HG02763 (cell line): ENCODE measurements at regions not wholly inside any gene's neighbourhood (a gene's known extent, or its start where the extent isn't known, plus 50 kb on each side); places are given as distances from the start of the nearest gene placed in this dataset.
"Not testable (repeated sequence)": the region's sequence is repeated elsewhere in the genome, so short reads cannot be mapped to it uniquely, and the experiment has no call there.

ENCODE experiments used
- ATAC-seq: cut with Tn5 transposase; IDR thresholded peaks from one replicate; pipeline ENCODE4 v1.9.1; 2021; ENCODE audit warnings: mild to moderate bottlenecking, moderate library complexity; ENCODE audit not compliant: unreplicated experiment

GRCh38 chr11:29495676-29496075, 521.2 kb downstream of the KCNA4 start:
- no peak for ATAC-seq

DNA sequence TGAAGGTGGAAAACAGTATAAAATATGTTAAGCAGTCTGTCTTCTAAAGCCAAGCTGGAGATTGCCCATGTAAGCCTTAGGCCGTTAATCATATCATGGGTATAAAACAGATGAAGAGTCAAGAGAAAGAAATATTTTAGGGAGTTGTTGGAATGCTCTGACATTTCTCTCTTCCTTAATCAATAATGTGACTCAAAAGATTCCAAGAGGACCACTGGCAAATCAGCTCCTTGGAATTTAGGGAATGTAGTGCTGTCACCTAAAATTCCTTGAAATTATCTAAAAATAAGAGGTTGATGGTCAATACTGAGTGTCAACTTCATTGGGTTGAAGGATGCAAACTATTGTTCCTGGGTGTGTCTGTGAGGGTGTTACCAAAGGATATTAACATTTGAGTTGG, 525.9 kb downstream of the KCNA4 start:
- ATAC-seq = no peak

- no peak for ATAC-seq
Observed at GRCh38 chr11:29486301-29486700, 530.5 kb downstream of the KCNA4 start.

GRCh38 chr11:29485641-29486040, 531.2 kb downstream of the KCNA4 start:
- no peak for ATAC-seq

GRCh38 chr11:29484548-29484947, 532.3 kb downstream of the KCNA4 start:
- no peak for ATAC-seq

GRCh38 chr11:29483831-29484230, 533.0 kb downstream of the KCNA4 start:
- ATAC-seq = no peak

- no peak for ATAC-seq
Observed at GRCh38 chr11:29482510-29482909, 534.3 kb downstream of the KCNA4 start.

DNA sequence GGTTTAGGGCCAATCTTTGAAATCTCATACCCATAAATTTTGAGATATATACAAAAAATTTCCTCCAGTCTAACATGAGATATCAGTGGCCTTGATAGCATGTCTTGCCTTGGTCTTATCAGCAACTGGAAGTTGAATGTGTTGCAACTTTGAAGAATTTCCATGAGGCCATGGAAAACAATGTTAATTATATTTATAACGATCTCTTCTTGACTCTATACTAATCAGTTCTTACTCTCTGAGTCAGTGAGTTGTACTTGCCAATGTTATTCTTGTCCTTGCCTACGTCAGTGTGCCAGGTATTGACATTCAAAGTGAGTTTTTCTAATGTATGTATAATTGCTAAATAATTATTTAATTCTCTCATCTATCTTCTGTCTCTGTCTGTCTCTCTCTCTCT, 535.1 kb downstream of the KCNA4 start:
- no peak for ATAC-seq

GRCh38 chr11:29480981-29481380, 535.8 kb downstream of the KCNA4 start:
- ATAC-seq = no peak

GRCh38 chr11:29458252-29458651, 558.6 kb downstream of the KCNA4 start:
- ATAC-seq = no peak

DNA sequence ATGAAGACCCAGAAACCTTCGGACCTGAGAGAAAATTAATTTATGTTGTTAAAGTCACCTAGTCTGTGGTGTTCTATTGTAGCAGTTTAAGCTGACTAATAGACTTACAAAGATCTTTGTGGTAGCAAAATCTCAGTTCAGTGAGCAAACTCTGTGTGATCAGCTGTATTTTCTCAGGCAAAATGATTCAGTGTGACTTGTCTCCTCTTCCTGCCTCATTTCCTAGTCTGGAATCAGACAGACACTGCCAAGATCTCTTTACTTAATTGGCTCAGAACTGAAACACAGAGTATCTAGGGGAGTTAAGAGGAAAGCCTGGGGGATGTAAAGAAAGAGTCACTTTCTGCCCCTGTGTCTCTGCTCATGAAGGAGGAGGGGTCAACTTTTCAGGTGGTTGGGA, 564.7 kb downstream of the KCNA4 start:
- ATAC-seq = no peak

- ATAC-seq = no peak
Observed at GRCh38 chr11:29449281-29450074, 567.4 kb downstream of the KCNA4 start.

- ATAC-seq = no peak
Observed at GRCh38 chr11:29448246-29448877, 568.5 kb downstream of the KCNA4 start.

DNA sequence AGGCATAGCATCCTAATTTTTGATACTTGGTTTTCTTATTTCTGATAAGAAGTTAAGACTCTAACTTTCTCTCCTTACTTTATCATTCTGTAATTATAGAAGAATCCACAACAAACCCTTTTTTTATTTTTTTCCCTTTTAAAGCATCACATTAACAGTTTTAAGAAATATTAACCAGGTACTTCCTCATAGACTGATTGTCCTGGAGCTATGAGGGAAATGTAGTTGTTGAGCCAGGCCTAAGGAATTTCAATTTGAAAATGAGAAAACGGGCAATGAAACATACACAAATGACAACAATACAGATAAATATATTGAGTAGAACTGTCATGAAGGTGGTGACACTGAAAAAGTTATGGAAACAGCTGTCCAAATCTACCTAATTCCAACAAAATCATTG, 569.0 kb downstream of the KCNA4 start:
- no peak for ATAC-seq

- ATAC-seq = no peak
Observed at GRCh38 chr11:29446132-29446531, 570.7 kb downstream of the KCNA4 start.

GRCh38 chr11:29445191-29445590, 571.6 kb downstream of the KCNA4 start:
- ATAC-seq = not testable (repeated sequence)

- ATAC-seq = no peak
Observed at GRCh38 chr11:29438815-29439214, 578.0 kb downstream of the KCNA4 start.

DNA sequence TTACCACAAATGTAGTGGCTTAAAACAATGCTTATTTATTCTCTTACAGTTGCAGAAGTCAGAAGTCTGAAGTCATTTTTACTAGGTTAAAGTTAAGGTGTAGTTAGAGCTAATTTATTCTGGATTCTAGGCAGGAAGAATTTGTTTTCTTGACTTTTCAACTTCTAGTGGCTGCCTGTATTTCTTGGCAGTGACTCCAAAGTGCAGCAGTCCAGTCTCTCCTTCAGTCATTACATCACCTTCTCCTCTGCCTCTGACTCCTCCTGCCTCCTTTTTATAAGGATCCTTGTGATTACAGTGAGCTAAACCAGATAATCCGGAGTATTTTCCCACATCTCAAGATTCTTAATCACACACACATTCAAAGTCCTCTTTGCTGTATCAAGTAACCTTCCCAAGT, 581.4 kb downstream of the KCNA4 start:
- ATAC-seq = no peak

GRCh38 chr11:29432719-29433325, 584.0 kb downstream of the KCNA4 start:
- no peak for ATAC-seq

GRCh38 chr11:29405305-29405704, 611.5 kb downstream of the KCNA4 start:
- ATAC-seq = no peak

GRCh38 chr11:29395555-29396072, 621.2 kb downstream of the KCNA4 start:
- ATAC-seq = no peak

- ATAC-seq = no peak
Observed at GRCh38 chr11:29389793-29390192, 627.0 kb downstream of the KCNA4 start.
